Fibroblast of lung (primary cell): ENCODE measurements at regions not wholly inside any gene's neighbourhood (a gene's known extent, or its start where the extent isn't known, plus 50 kb on each side); places are given as distances from the start of the nearest gene placed in this dataset.

ENCODE experiments used
- DNase-seq, 2 donors: peaks; one replicate each; pipeline versions ENCODE4 v3.0.0 to v3.0.0-alpha.2; 2010; ENCODE audit warnings: low read depth in 2 of 2
- H2AFZ ChIP-seq: 2 replicates; pipeline ENCODE4 v1.5.1; 2012; ENCODE audit warnings: low read length, control low read depth, inconsistent platforms
- H3K27ac ChIP-seq: 2 replicates; pipeline ENCODE4 v1.5.1; 2011; ENCODE audit warnings: low read length, control low read depth; ENCODE audit not compliant: insufficient read depth
- H3K27me3 ChIP-seq: 2 replicates; pipeline ENCODE4 v1.5.1; 2011; ENCODE audit warnings: mild to moderate bottlenecking, low read length; ENCODE audit not compliant: control insufficient read depth, insufficient read depth
- H3K36me3 ChIP-seq: 2 replicates; pipeline ENCODE4 v1.5.1; 2011; ENCODE audit warnings: low read length; ENCODE audit not compliant: control insufficient read depth, insufficient read depth
- H3K4me1 ChIP-seq: 2 replicates; pipeline ENCODE4 v1.5.1; 2011; ENCODE audit warnings: low read length; ENCODE audit not compliant: control insufficient read depth, insufficient read depth; ENCODE audit errors: extremely low read depth
- H3K4me2 ChIP-seq: 2 replicates; pipeline ENCODE4 v1.5.1; 2011; ENCODE audit warnings: low read length, control low read depth; ENCODE audit not compliant: insufficient read depth; ENCODE audit errors: extremely low read depth
- H3K4me3 ChIP-seq, 4 experiments: fragments of 200-600 bp in 1 of 4; sonication (generic) in 1 of 4; replicated peaks in 1 of 4; 2 replicates each; pipeline ENCODE4 v1.5.1; 2011 to 2016; ENCODE audit warnings: low read length in 4 of 4, low read depth in 3 of 4, mild to moderate bottlenecking in 3 of 4, control low read depth in 2 of 4, inconsistent platforms in 1 of 4, mixed read lengths in 1 of 4; ENCODE audit not compliant: insufficient read depth in 1 of 4; ENCODE audit errors: control extremely low read depth in 1 of 4
- H3K79me2 ChIP-seq: 2 replicates; pipeline ENCODE4 v1.5.1; 2012; ENCODE audit warnings: mild to moderate bottlenecking, low read length, inconsistent platforms; ENCODE audit not compliant: control insufficient read depth, insufficient read depth
- H3K9ac ChIP-seq: 2 replicates; pipeline ENCODE4 v1.5.1; 2011; ENCODE audit warnings: mild to moderate bottlenecking, low read length, control low read depth; ENCODE audit not compliant: insufficient read depth
- H3K9me3 ChIP-seq: 2 replicates; pipeline ENCODE4 v1.5.1; 2012; ENCODE audit warnings: low read depth, low read length; ENCODE audit not compliant: control insufficient read depth, insufficient read depth
- H4K20me1 ChIP-seq: 2 replicates; pipeline ENCODE4 v1.5.1; 2011; ENCODE audit warnings: low read length; ENCODE audit not compliant: control insufficient read depth, insufficient read depth; ENCODE audit errors: extremely low read depth
- EZH2 ChIP-seq: IDR thresholded peaks from 2 replicates; pipeline ENCODE4 v1.5.1; 2012; ENCODE audit warnings: low read length, control low read depth, mild to moderate bottlenecking; ENCODE audit errors: missing control alignments
- TF ChIP-seq, protein P1 (sequence below), 2 donors: IDR thresholded peaks in 1 of 2; conservative IDR thresholded peaks in 1 of 2; 1 replicate in 1 of 2; 2 replicates in 1 of 2; pipeline ENCODE4 v1.5.1; 2011 to 2012; ENCODE audit warnings: low read length in 2 of 2, control low read depth in 1 of 2, inconsistent platforms in 1 of 2, low read depth in 1 of 2, mild to moderate bottlenecking in 1 of 2

DNA sequence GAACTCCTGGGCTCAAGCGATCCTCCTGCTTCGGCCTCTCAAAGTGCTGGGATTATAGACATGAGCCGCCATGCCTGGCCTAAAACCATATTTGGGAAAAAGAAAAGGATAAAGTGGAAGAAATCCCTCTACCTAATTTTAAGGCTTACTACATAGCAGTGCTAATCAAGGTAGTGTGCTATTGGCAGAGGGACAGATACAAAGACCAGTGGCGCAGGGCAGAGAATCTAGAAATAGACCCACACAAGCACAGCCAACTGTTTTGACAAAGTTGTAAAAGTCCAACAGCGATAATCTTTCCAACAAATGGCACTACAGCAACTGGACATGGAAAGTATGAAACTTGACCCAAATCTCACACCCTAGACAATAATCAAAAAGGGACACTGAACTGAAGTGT lies 138.4 kb downstream of the TFCP2L1 start:
- Histone ChIP-seq H3K27me3 (no peaks in the 10 kb centered on the region), H3K4me3 (no peak overlapping the region), H3K9me3 (no peaks in the 10 kb centered on the region), H3K27ac (no peak overlapping the region), H2AFZ (no peak overlapping the region), H3K36me3 (no peaks in the 10 kb centered on the region), H4K20me1 (no peaks in the 10 kb centered on the region), H3K4me1 (no peaks in the 10 kb centered on the region), H3K4me2 (no peak overlapping the region), H3K9ac (no peak overlapping the region), H3K79me2 (no peaks in the 10 kb centered on the region)
- TF ChIP-seq, protein P1, sequence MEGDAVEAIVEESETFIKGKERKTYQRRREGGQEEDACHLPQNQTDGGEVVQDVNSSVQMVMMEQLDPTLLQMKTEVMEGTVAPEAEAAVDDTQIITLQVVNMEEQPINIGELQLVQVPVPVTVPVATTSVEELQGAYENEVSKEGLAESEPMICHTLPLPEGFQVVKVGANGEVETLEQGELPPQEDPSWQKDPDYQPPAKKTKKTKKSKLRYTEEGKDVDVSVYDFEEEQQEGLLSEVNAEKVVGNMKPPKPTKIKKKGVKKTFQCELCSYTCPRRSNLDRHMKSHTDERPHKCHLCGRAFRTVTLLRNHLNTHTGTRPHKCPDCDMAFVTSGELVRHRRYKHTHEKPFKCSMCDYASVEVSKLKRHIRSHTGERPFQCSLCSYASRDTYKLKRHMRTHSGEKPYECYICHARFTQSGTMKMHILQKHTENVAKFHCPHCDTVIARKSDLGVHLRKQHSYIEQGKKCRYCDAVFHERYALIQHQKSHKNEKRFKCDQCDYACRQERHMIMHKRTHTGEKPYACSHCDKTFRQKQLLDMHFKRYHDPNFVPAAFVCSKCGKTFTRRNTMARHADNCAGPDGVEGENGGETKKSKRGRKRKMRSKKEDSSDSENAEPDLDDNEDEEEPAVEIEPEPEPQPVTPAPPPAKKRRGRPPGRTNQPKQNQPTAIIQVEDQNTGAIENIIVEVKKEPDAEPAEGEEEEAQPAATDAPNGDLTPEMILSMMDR (conservative IDR thresholded peaks at IDR 0.05 in 1 of 2, IDR thresholded peaks at IDR 0.05 in 1 of 2; ENCODE audit: low read depth in 1 of 2, low read length in 2 of 2), result no peak
- TF ChIP-seq EZH2, result no peak
- DNase-seq, result no peak

GRCh38 chr2:121147766-121148165 lies 137.2 kb downstream of the TFCP2L1 start:
- Histone ChIP-seq H3K27me3 (no peaks in the 10 kb centered on the region), H3K9me3 (no peaks in the 10 kb centered on the region), H3K4me2 (no peak overlapping the region), H3K79me2 (no peaks in the 10 kb centered on the region), H3K4me3 (no peak overlapping the region), H3K4me1 (no peaks in the 10 kb centered on the region), H3K27ac (no peak overlapping the region), H3K36me3 (no peaks in the 10 kb centered on the region), H2AFZ (no peak overlapping the region), H4K20me1 (no peaks in the 10 kb centered on the region), H3K9ac (no peak overlapping the region)
- TF ChIP-seq, protein P1 (conservative IDR thresholded peaks at IDR 0.05 in 1 of 2, IDR thresholded peaks at IDR 0.05 in 1 of 2; ENCODE audit: low read depth in 1 of 2, low read length in 2 of 2), result no peak
- no peak for TF ChIP-seq EZH2
- DNase-seq, result peak in 1 of 2 donors; percentile 39

GRCh38 chr2:121148481-121148880 lies 136.5 kb downstream of the TFCP2L1 start:
- no peak overlapping the region for H3K9ac ChIP-seq
- no peaks in the 10 kb centered on the region for H3K79me2 ChIP-seq
- no peaks in the 10 kb centered on the region for H3K4me1 ChIP-seq
- H3K36me3 ChIP-seq, result no peaks in the 10 kb centered on the region
- no peaks in the 10 kb centered on the region for H3K9me3 ChIP-seq
- no peak overlapping the region for H3K27ac ChIP-seq
- no peak for TF ChIP-seq EZH2
- TF ChIP-seq, protein P1 (conservative IDR thresholded peaks at IDR 0.05 in 1 of 2, IDR thresholded peaks at IDR 0.05 in 1 of 2; ENCODE audit: low read depth in 1 of 2, low read length in 2 of 2), result no peak
- no peak overlapping the region for H2AFZ ChIP-seq
- no peak for DNase-seq
- no peak overlapping the region for H3K4me2 ChIP-seq
- no peak overlapping the region for H3K4me3 ChIP-seq
- H4K20me1 ChIP-seq, result no peaks in the 10 kb centered on the region
- H3K27me3 ChIP-seq, result no peaks in the 10 kb centered on the region
